OCI-LY7 (cell line): ENCODE measurements at regions not wholly inside any gene's neighbourhood (a gene's known extent, or its start where the extent isn't known, plus 50 kb on each side); places are given as distances from the start of the nearest gene placed in this dataset.

Experiments
- BruUV-seq: library from RNA; stranded (reverse); fragments of 400-500 nt; replicated peaks from 2 replicates; lab custom pipeline; 2021; lab: Mats Ljungman, UMichigan
- CTCF ChIA-PET: fragments of 300-600 bp; sonication (Branson Sonifier 250); formaldehyde crosslinking; loops from one replicate; lab custom pipeline; 2022; ENCODE audit warnings: antibody characterized with exemption; ENCODE audit not compliant: unreplicated experiment; lab: Charles Lee
- POLR2A ChIA-PET: fragments of 300-600 bp; sonication (Branson Sonifier 250); formaldehyde crosslinking; loops from one replicate; lab custom pipeline; 2022; ENCODE audit warnings: antibody characterized with exemption; lab: Charles Lee
- DNase-seq: peaks from one replicate; pipeline ENCODE4 v3.0.0-alpha.2; 2015; ENCODE audit warnings: low spot score
- H2AFZ ChIP-seq: fragments of 200-600 bp; sonication (generic), shearing (Covaris generic); 2 replicates; pipeline ENCODE4 v1.6.1; 2014; ENCODE audit warnings: mild to moderate bottlenecking, antibody characterized with exemption, low read length, moderate library complexity
- H3K27ac ChIP-seq: fragments of 200-600 bp; sonication (generic); 2 replicates; pipeline ENCODE4 v1.5.1; 2014; ENCODE audit warnings: mixed run types, low read depth, mild to moderate bottlenecking, moderate library complexity, low read length, inconsistent platforms; ENCODE audit not compliant: poor library complexity, severe bottlenecking
- H3K36me3 ChIP-seq: fragments of 200-600 bp; sonication (generic); 2 replicates; pipeline ENCODE4 v1.6.1; 2014; ENCODE audit warnings: mild to moderate bottlenecking, antibody characterized with exemption, low read length, moderate library complexity, mixed read lengths; ENCODE audit not compliant: insufficient read depth
- H3K4me1 ChIP-seq: fragments of 200-600 bp; sonication (generic); 2 replicates; pipeline ENCODE4 v1.5.1; 2014; ENCODE audit warnings: mild to moderate bottlenecking, low read length; ENCODE audit not compliant: insufficient read depth, poor library complexity, severe bottlenecking
- H3K4me2 ChIP-seq: fragments of 200-600 bp; sonication (generic); 2 replicates; pipeline ENCODE4 v1.6.1; 2014; ENCODE audit warnings: mild to moderate bottlenecking, low read length
- H3K4me3 ChIP-seq: fragments of 200-600 bp; sonication (generic); 2 replicates; pipeline ENCODE4 v1.5.1; 2014; ENCODE audit warnings: mild to moderate bottlenecking, low read depth, low read length; ENCODE audit not compliant: poor library complexity, severe bottlenecking
- H3K79me2 ChIP-seq: fragments of 200-600 bp; sonication (generic); 2 replicates; pipeline ENCODE4 v1.6.1; 2016; ENCODE audit warnings: low read depth, mild to moderate bottlenecking, low read length, moderate library complexity, mixed read lengths; ENCODE audit not compliant: insufficient read depth
- H3K9me2 ChIP-seq: fragments of 200-600 bp; sonication (generic); 2 replicates; pipeline ENCODE4 v1.6.1; 2016; ENCODE audit warnings: mild to moderate bottlenecking, low read length, mixed read lengths; ENCODE audit not compliant: insufficient read depth
- H3K9me3 ChIP-seq: fragments of 200-600 bp; sonication (generic); 2 replicates; pipeline ENCODE4 v1.6.1; 2014; ENCODE audit warnings: mild to moderate bottlenecking, mixed run types, low read length, mixed read lengths
- H4K20me1 ChIP-seq: fragments of 200-600 bp; sonication (generic); 2 replicates; pipeline ENCODE4 v1.6.1; 2014; ENCODE audit warnings: mild to moderate bottlenecking, antibody characterized with exemption, low read length, moderate library complexity, mixed read lengths; ENCODE audit not compliant: insufficient read depth
- CTCF ChIP-seq: fragments of 200-600 bp; sonication (generic); conservative IDR thresholded peaks from 2 replicates; pipeline ENCODE4 v1.5.1; 2014; ENCODE audit warnings: mild to moderate bottlenecking, antibody characterized with exemption, low read length, moderate library complexity, mixed read lengths
- EZH2phosphoT487 ChIP-seq: fragments of 200-600 bp; sonication (generic); IDR thresholded peaks from 2 replicates; pipeline ENCODE4 v1.6.1; 2018; ENCODE audit warnings: low read depth, borderline replicate concordance, mild to moderate bottlenecking, mixed run types, antibody characterized with exemption, low read length, moderate library complexity, mixed read lengths
- intact Hi-C: fragments of 100-400 bp; cut with micrococcal nuclease; formaldehyde crosslinking; loops from one replicate; pipeline ENCODE4 v1.10.0; 2022; ENCODE audit not compliant: unreplicated experiment

- no peak overlapping the region for H3K4me2 ChIP-seq
- H2AFZ ChIP-seq: no peak overlapping the region
- POLR2A ChIA-PET: no interaction called here
- no peak overlapping the region for H3K27ac ChIP-seq
- DNase-seq: no peak
- no peak for TF ChIP-seq EZH2phosphoT487
- TF ChIP-seq CTCF: no peak
- H4K20me1 ChIP-seq: no peaks in the 10 kb centered on the region
- intact Hi-C loops: no loop called here
- BruUV-seq: no TSS peak
- H3K9me3 ChIP-seq: no peaks in the 10 kb centered on the region
- H3K4me1 ChIP-seq: no peaks in the 10 kb centered on the region
- H3K4me3 ChIP-seq: no peak overlapping the region
- CTCF ChIA-PET: no interaction called here
- H3K79me2 ChIP-seq: no peaks in the 10 kb centered on the region
- H3K36me3 ChIP-seq: no peaks in the 10 kb centered on the region
- no peaks in the 10 kb centered on the region for H3K9me2 ChIP-seq
Measured at GRCh38 chr20:22070610-22071058, 365.2 kb downstream of the PAX1 start.

- Histone ChIP-seq H3K9me2 (no peaks in the 10 kb centered on the region), H3K36me3 (no peaks in the 10 kb centered on the region), H3K4me1 (no peaks in the 10 kb centered on the region), H4K20me1 (no peaks in the 10 kb centered on the region), H2AFZ (no peak overlapping the region), H3K79me2 (no peaks in the 10 kb centered on the region), H3K4me2 (no peak overlapping the region), H3K27ac (no peak overlapping the region), H3K4me3 (no peak overlapping the region), H3K9me3 (no peaks in the 10 kb centered on the region)
- BruUV-seq: no TSS peak
- TF ChIP-seq CTCF: no peak
- TF ChIP-seq EZH2phosphoT487: no peak
- CTCF ChIA-PET: no interaction called here
- intact Hi-C loops: no loop called here
- POLR2A ChIA-PET: interaction anchor here (0.8 kb wide), 1 partner anchor 32 kb away, joined by 3 read pairs; no protein-coding TSS in a partner anchor
- DNase-seq: no peak
Measured at GRCh38 chr20:22063753-22064152, 358.3 kb downstream of the PAX1 start.

- no peak overlapping the region for H2AFZ ChIP-seq
- no peak for DNase-seq
- TF ChIP-seq CTCF: no peak
- no peak for TF ChIP-seq EZH2phosphoT487
- H3K36me3 ChIP-seq: no peaks in the 10 kb centered on the region
- no peaks in the 10 kb centered on the region for H4K20me1 ChIP-seq
- intact Hi-C loops: no loop called here
- no peak overlapping the region for H3K4me3 ChIP-seq
- H3K27ac ChIP-seq: no peak overlapping the region
- no TSS peak for BruUV-seq
- no peaks in the 10 kb centered on the region for H3K4me1 ChIP-seq
- ChIA-PET CTCF (no interaction called here), POLR2A (interaction anchor here (0.8 to 0.9 kb wide), 2 partner anchors 11 to 31 kb away, joined by 3 read pairs; no protein-coding TSS in a partner anchor)
- no peaks in the 10 kb centered on the region for H3K79me2 ChIP-seq
- H3K9me3 ChIP-seq: no peaks in the 10 kb centered on the region
- H3K9me2 ChIP-seq: no peaks in the 10 kb centered on the region
- H3K4me2 ChIP-seq: no peak overlapping the region
Measured at GRCh38 chr20:22062874-22063273, 357.4 kb downstream of the PAX1 start.
